HepG2 (cell line): ENCODE measurements at regions not wholly inside any gene's neighbourhood (a gene's known extent, or its start where the extent isn't known, plus 50 kb on each side); places are given as distances from the start of the nearest gene placed in this dataset.
A peak's percentile ranks its signal among the peaks of the same experiment; 100 is the strongest.

Experiments
- BRD4 ChIP-seq: sonication (generic); formaldehyde crosslinking; IDR thresholded peaks from 2 replicates; pipeline ENCODE4 v1.4.0; 2020; ENCODE audit warnings: missing genetic modification reagents
- KLF12 ChIP-seq: sonication (generic); formaldehyde crosslinking; IDR thresholded peaks from 2 replicates; pipeline ENCODE4 v1.4.0; 2020; ENCODE audit warnings: missing genetic modification reagents, borderline replicate concordance
- RELA ChIP-seq: sonication (generic); formaldehyde crosslinking; IDR thresholded peaks from 2 replicates; pipeline ENCODE4 v1.4.0; 2020; ENCODE audit warnings: missing genetic modification reagents
- RXRA ChIP-seq: sonication (generic); formaldehyde crosslinking; IDR thresholded peaks from 2 replicates; pipeline ENCODE4 v1.5.1; 2020; ENCODE audit warnings: missing genetic modification reagents
- STAG1 ChIP-seq: sonication (generic); formaldehyde crosslinking; IDR thresholded peaks from 2 replicates; pipeline ENCODE4 v1.4.0; 2020; ENCODE audit warnings: missing genetic modification reagents
- TBX3 ChIP-seq: fragments of 450-650 bp; IDR thresholded peaks from 2 replicates; pipeline ENCODE4 v1.6.1; 2017; ENCODE audit warnings: antibody characterized with exemption, mild to moderate bottlenecking, inconsistent platforms, borderline replicate concordance
- ZEB1 ChIP-seq: IDR thresholded peaks from 2 replicates; pipeline ENCODE4 v1.6.1; 2012; ENCODE audit warnings: mild to moderate bottlenecking, low read depth, inconsistent platforms; ENCODE audit not compliant: insufficient replicate concordance
- ZFP37 ChIP-seq: sonication (generic); formaldehyde crosslinking; IDR thresholded peaks from 2 replicates; pipeline ENCODE4 v1.4.0; 2020; ENCODE audit warnings: missing genetic modification reagents, borderline replicate concordance
- ZFP41 ChIP-seq: sonication (generic); formaldehyde crosslinking; IDR thresholded peaks from 2 replicates; pipeline ENCODE4 v1.4.0; 2020; ENCODE audit warnings: mild to moderate bottlenecking, missing genetic modification reagents, borderline replicate concordance
- ZNF224 ChIP-seq: sonication (generic); formaldehyde crosslinking; IDR thresholded peaks from 2 replicates; pipeline ENCODE4 v1.5.0; 2020; ENCODE audit warnings: mild to moderate bottlenecking, missing genetic modification reagents
- ZNF564 ChIP-seq: sonication (generic); formaldehyde crosslinking; IDR thresholded peaks from 2 replicates; pipeline ENCODE4 v1.8.1; 2023; ENCODE audit warnings: mild to moderate bottlenecking, missing genetic modification reagents
- ZNF652 ChIP-seq: IDR thresholded peaks from 2 replicates; pipeline ENCODE4 v1.6.1; 2016; ENCODE audit warnings: low read depth, borderline replicate concordance
- ZNF660 ChIP-seq: sonication (generic); formaldehyde crosslinking; IDR thresholded peaks from 2 replicates; pipeline ENCODE4 v1.5.1; 2020; ENCODE audit warnings: mild to moderate bottlenecking, low read depth, missing genetic modification reagents, borderline replicate concordance
- TF ChIP-seq, protein P1 (sequence below): sonication (generic); formaldehyde crosslinking; IDR thresholded peaks from 2 replicates; pipeline ENCODE4 v1.5.1; 2020; ENCODE audit warnings: mild to moderate bottlenecking, missing genetic modification reagents, moderate library complexity
- TF ChIP-seq, protein P2 (sequence below): sonication (generic); formaldehyde crosslinking; IDR thresholded peaks from 2 replicates; pipeline ENCODE4 v1.4.0; 2020; ENCODE audit warnings: low read depth, mild to moderate bottlenecking, missing genetic modification reagents
- TF ChIP-seq, protein P3 (sequence below): sonication (generic); formaldehyde crosslinking; IDR thresholded peaks from 2 replicates; pipeline ENCODE4 v1.5.0; 2020; ENCODE audit warnings: missing genetic modification reagents
- TF ChIP-seq, protein P4 (sequence below): sonication (generic); formaldehyde crosslinking; IDR thresholded peaks from 2 replicates; pipeline ENCODE4 v1.9.0; 2021; ENCODE audit warnings: missing genetic modification reagents, borderline replicate concordance
- TF ChIP-seq, protein P5 (sequence below): sonication (generic); formaldehyde crosslinking; IDR thresholded peaks from 2 replicates; pipeline ENCODE4 v1.8.1; 2023; ENCODE audit warnings: missing genetic modification reagents, inconsistent platforms, borderline replicate concordance
- TF ChIP-seq, protein P6 (sequence below): sonication (generic); formaldehyde crosslinking; IDR thresholded peaks from 2 replicates; pipeline ENCODE4 v1.5.1; 2020; ENCODE audit warnings: mild to moderate bottlenecking, missing genetic modification reagents, moderate library complexity

DNA sequence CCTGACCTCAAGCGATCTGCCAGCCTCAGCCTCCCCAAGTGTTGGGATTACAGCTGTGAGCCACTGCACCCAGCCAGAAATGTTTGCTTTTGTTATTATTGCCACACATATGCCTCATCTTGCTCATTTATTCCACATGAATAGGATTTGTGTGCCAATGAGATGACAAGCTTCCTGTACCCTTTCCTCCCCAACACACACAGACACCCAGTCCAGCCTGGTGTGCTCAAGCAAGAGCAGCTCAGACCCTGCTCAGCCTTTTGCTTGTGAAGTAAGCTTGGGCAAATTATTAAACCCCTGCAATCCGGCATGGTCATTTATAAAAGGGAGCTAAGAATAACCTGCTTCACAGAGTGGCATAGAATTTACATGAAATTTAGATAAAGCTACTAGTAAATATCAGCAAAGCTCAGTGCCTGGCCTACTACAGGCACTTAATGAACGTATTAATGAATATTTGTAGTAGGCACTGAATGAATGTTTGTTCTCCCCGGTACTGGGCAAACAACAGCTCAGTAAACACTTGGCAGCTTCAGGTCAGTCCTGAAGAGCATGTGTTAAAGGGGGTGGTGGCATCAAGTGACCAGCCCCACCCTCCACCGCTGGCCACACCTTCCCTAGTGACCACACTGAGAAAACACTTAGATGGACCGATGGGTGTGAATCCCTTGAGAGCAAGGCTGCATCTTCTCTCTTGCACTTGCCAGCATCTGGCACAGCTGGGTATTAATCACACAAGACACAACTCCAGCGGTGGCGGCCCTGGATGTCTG is 280.2 kb downstream of the SRBD1 start (continued):
- TF ChIP-seq STAG1 (no peak), ZNF224 (CRISPR knock-in tag) (no peak), ZNF660 (no peak), ZFP37 (CRISPR knock-in tag) (no peak), ZNF652 (peak; percentile 65; the same call in 1 of the 2 replicates), TBX3 (peak; percentile 39; the same call in 1 of the 2 replicates), ZNF564 (CRISPR knock-in tag) (no peak), ZFP41 (CRISPR knock-in tag) (0 out of 2 replicates have a peak, but pooled peaks have one; percentile 37), KLF12 (CRISPR knock-in tag) (no peak), RXRA (CRISPR knock-in tag) (0 out of 2 replicates have a peak, but pooled peaks have one; percentile 14), BRD4 (CRISPR knock-in tag) (no peak), ZEB1 (no peak), RELA (CRISPR knock-in tag) (no peak)
- TF ChIP-seq, protein P1, sequence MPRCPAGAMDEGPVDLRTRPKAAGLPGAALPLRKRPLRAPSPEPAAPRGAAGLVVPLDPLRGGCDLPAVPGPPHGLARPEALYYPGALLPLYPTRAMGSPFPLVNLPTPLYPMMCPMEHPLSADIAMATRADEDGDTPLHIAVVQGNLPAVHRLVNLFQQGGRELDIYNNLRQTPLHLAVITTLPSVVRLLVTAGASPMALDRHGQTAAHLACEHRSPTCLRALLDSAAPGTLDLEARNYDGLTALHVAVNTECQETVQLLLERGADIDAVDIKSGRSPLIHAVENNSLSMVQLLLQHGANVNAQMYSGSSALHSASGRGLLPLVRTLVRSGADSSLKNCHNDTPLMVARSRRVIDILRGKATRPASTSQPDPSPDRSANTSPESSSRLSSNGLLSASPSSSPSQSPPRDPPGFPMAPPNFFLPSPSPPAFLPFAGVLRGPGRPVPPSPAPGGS (CRISPR knock-in tag) = no peak
- TF ChIP-seq, protein P2, sequence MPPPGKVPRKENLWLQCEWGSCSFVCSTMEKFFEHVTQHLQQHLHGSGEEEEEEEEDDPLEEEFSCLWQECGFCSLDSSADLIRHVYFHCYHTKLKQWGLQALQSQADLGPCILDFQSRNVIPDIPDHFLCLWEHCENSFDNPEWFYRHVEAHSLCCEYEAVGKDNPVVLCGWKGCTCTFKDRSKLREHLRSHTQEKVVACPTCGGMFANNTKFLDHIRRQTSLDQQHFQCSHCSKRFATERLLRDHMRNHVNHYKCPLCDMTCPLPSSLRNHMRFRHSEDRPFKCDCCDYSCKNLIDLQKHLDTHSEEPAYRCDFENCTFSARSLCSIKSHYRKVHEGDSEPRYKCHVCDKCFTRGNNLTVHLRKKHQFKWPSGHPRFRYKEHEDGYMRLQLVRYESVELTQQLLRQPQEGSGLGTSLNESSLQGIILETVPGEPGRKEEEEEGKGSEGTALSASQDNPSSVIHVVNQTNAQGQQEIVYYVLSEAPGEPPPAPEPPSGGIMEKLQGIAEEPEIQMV (CRISPR knock-in tag) = no peak
- TF ChIP-seq, protein P3, sequence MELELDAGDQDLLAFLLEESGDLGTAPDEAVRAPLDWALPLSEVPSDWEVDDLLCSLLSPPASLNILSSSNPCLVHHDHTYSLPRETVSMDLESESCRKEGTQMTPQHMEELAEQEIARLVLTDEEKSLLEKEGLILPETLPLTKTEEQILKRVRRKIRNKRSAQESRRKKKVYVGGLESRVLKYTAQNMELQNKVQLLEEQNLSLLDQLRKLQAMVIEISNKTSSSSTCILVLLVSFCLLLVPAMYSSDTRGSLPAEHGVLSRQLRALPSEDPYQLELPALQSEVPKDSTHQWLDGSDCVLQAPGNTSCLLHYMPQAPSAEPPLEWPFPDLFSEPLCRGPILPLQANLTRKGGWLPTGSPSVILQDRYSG (CRISPR knock-in tag) = no peak
- TF ChIP-seq, protein P4, sequence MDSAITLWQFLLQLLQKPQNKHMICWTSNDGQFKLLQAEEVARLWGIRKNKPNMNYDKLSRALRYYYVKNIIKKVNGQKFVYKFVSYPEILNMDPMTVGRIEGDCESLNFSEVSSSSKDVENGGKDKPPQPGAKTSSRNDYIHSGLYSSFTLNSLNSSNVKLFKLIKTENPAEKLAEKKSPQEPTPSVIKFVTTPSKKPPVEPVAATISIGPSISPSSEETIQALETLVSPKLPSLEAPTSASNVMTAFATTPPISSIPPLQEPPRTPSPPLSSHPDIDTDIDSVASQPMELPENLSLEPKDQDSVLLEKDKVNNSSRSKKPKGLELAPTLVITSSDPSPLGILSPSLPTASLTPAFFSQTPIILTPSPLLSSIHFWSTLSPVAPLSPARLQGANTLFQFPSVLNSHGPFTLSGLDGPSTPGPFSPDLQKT (CRISPR knock-in tag) = no peak
- TF ChIP-seq, protein P5, sequence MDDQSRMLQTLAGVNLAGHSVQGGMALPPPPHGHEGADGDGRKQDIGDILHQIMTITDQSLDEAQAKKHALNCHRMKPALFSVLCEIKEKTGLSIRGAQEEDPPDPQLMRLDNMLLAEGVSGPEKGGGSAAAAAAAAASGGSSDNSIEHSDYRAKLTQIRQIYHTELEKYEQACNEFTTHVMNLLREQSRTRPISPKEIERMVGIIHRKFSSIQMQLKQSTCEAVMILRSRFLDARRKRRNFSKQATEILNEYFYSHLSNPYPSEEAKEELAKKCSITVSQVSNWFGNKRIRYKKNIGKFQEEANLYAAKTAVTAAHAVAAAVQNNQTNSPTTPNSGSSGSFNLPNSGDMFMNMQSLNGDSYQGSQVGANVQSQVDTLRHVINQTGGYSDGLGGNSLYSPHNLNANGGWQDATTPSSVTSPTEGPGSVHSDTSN = no peak
- TF ChIP-seq, protein P6, sequence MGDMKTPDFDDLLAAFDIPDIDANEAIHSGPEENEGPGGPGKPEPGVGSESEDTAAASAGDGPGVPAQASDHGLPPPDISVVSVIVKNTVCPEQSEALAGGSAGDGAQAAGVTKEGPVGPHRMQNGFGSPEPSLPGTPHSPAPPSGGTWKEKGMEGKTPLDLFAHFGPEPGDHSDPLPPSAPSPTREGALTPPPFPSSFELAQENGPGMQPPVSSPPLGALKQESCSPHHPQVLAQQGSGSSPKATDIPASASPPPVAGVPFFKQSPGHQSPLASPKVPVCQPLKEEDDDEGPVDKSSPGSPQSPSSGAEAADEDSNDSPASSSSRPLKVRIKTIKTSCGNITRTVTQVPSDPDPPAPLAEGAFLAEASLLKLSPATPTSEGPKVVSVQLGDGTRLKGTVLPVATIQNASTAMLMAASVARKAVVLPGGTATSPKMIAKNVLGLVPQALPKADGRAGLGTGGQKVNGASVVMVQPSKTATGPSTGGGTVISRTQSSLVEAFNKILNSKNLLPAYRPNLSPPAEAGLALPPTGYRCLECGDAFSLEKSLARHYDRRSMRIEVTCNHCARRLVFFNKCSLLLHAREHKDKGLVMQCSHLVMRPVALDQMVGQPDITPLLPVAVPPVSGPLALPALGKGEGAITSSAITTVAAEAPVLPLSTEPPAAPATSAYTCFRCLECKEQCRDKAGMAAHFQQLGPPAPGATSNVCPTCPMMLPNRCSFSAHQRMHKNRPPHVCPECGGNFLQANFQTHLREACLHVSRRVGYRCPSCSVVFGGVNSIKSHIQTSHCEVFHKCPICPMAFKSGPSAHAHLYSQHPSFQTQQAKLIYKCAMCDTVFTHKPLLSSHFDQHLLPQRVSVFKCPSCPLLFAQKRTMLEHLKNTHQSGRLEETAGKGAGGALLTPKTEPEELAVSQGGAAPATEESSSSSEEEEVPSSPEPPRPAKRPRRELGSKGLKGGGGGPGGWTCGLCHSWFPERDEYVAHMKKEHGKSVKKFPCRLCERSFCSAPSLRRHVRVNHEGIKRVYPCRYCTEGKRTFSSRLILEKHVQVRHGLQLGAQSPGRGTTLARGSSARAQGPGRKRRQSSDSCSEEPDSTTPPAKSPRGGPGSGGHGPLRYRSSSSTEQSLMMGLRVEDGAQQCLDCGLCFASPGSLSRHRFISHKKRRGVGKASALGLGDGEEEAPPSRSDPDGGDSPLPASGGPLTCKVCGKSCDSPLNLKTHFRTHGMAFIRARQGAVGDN (CRISPR knock-in tag) = no peak
